ENCODE measurements at regions not wholly inside any gene's neighbourhood (a gene's known extent, or its start where the extent isn't known, plus 50 kb on each side); places are given as distances from the start of the nearest gene placed in this dataset.
"Not testable (repeated sequence)": the region's sequence is repeated elsewhere in the genome, so short reads cannot be mapped to it uniquely, and the experiment has no call there.

GRCh38 chr15:84550503-84550902 is 50.3 kb upstream of the ZSCAN2 start:
- Mint-ChIP-seq H3K4me1 (ENCODE audit: low read depth) (peaks cover 14% of the 10 kb centered on the region), H3K36me3 (ENCODE audit: low read depth) (peaks cover 14% of the 10 kb centered on the region)
- H3K27ac Mint-ChIP-seq, H3K4me3 Mint-ChIP-seq, DNase-seq, H3K27me3 Mint-ChIP-seq, H3K9me3 Mint-ChIP-seq: not testable (repeated sequence)

All from activated T-cell treated with anti-CD3 and anti-CD28 coated beads, Interleukin-2, amount 50 U/mL, for 24 hours (primary cell).